HEK293 (cell line): ENCODE measurements at regions not wholly inside any gene's neighbourhood (a gene's known extent, or its start where the extent isn't known, plus 50 kb on each side); places are given as distances from the start of the nearest gene placed in this dataset.

Experiments used
- CTCF ChIA-PET: fragments of 350-600 bp; formaldehyde crosslinking; extraction: SDS; loops from one replicate; lab custom pipeline; 2021; ENCODE audit warnings: antibody characterized with exemption; lab: Yijun Ruan, JAX
- POLR2A ChIA-PET: fragments of 300-600 bp; formaldehyde crosslinking; extraction: SDS; loops from one replicate; lab custom pipeline; 2020; ENCODE audit warnings: antibody characterized with exemption, inconsistent platforms; lab: Yijun Ruan, JAX
- H3K27ac ChIP-seq: fragments of 200-500 bp; sonication (Bioruptor generic); 2 replicates; pipeline ENCODE4 v1.5.1; 2014; ENCODE audit warnings: low read depth, low read length, control low read depth, inconsistent platforms; ENCODE audit errors: extremely low read depth
- H3K36me3 ChIP-seq, 2 experiments: fragments of 200-500 bp in 1 of 2; sonication (Bioruptor generic) in 1 of 2; 1 replicate in 1 of 2; 2 replicates in 1 of 2; pipeline ENCODE4 v1.5.1; 2014 to 2017; ENCODE audit warnings: inconsistent platforms in 2 of 2, low read length in 2 of 2; ENCODE audit not compliant: control insufficient read depth in 2 of 2, insufficient read depth in 1 of 2
- H3K4me1 ChIP-seq: fragments of 200-500 bp; sonication (Bioruptor generic); 2 replicates; pipeline ENCODE4 v1.5.1; 2014; ENCODE audit warnings: mild to moderate bottlenecking, low read length, inconsistent platforms; ENCODE audit not compliant: control insufficient read depth, insufficient read depth
- H3K4me3 ChIP-seq: 2 replicates; pipeline ENCODE4 v1.5.1; 2011; ENCODE audit warnings: low read depth, mild to moderate bottlenecking, control low read depth, low read length, moderate library complexity
- H3K9me3 ChIP-seq: fragments of 200-500 bp; sonication (Bioruptor generic); 2 replicates; pipeline ENCODE4 v1.5.1; 2014; ENCODE audit warnings: low read depth, low read length, inconsistent platforms; ENCODE audit not compliant: control insufficient read depth, insufficient read depth
- GFI1B ChIP-seq: fragments of 450-650 bp; formaldehyde crosslinking; IDR thresholded peaks from 2 replicates; pipeline ENCODE4 v1.5.1; 2016; ENCODE audit warnings: missing biosample characterization, missing genetic modification characterization
- GLI2 ChIP-seq: fragments of 450-650 bp; formaldehyde crosslinking; IDR thresholded peaks from 2 replicates; pipeline ENCODE4; 2017; ENCODE audit warnings: missing biosample characterization, missing genetic modification characterization, low read depth, borderline replicate concordance
- HOXC10 ChIP-seq: sonication (generic); formaldehyde crosslinking; IDR thresholded peaks from 2 replicates; pipeline ENCODE4 v1.8.1; 2023; ENCODE audit warnings: mild to moderate bottlenecking, missing genetic modification reagents
- PRDM6 ChIP-seq: fragments of 450-650 bp; formaldehyde crosslinking; IDR thresholded peaks from 2 replicates; pipeline ENCODE4 v1.5.1; 2017; ENCODE audit warnings: missing biosample characterization, missing genetic modification characterization
- ZBTB11 ChIP-seq: fragments of 450-650 bp; formaldehyde crosslinking; conservative IDR thresholded peaks from 2 replicates; pipeline ENCODE4 v1.5.1; 2016; ENCODE audit warnings: low read depth, missing biosample characterization, missing genetic modification characterization
- ZNF148 ChIP-seq: fragments of 450-650 bp; formaldehyde crosslinking; IDR thresholded peaks from 2 replicates; pipeline ENCODE4 v1.5.0; 2017; ENCODE audit warnings: missing biosample characterization, missing genetic modification characterization, borderline replicate concordance
- ZNF529 ChIP-seq: fragments of 450-650 bp; formaldehyde crosslinking; IDR thresholded peaks from 2 replicates; pipeline ENCODE4 v1.5.1; 2017; ENCODE audit warnings: missing genetic modification characterization, missing biosample characterization; ENCODE audit not compliant: insufficient replicate concordance
- ZSCAN30 ChIP-seq: fragments of 450-650 bp; IDR thresholded peaks from 2 replicates; pipeline ENCODE4 v1.5.1; 2018; ENCODE audit warnings: missing biosample characterization, mild to moderate bottlenecking, missing genetic modification characterization, moderate library complexity
- ZSCAN4 ChIP-seq: fragments of 450-650 bp; formaldehyde crosslinking; IDR thresholded peaks from 2 replicates; pipeline ENCODE4 v1.5.1; 2017; ENCODE audit warnings: missing biosample characterization, missing genetic modification characterization
- TF ChIP-seq, protein P1 (sequence below): fragments of 450-650 bp; formaldehyde crosslinking; IDR thresholded peaks from 2 replicates; pipeline ENCODE4 v1.5.1; 2016; ENCODE audit warnings: missing biosample characterization, missing genetic modification characterization
- TF ChIP-seq, protein P2 (sequence below): fragments of 450-650 bp; formaldehyde crosslinking; IDR thresholded peaks from 2 replicates; pipeline ENCODE4 v1.5.1; 2017; ENCODE audit warnings: missing biosample characterization, missing genetic modification characterization

GRCh38 chr3:80472961-80473360 lies 705.2 kb upstream of the ROBO1 start:
- Histone ChIP-seq H3K4me3 (no peak overlapping the region), H3K27ac (no peak overlapping the region), H3K9me3 (no peaks in the 10 kb centered on the region), H3K36me3 (no peaks in the 10 kb centered on the region), H3K4me1 (no peaks in the 10 kb centered on the region)
- TF ChIP-seq, protein P1, sequence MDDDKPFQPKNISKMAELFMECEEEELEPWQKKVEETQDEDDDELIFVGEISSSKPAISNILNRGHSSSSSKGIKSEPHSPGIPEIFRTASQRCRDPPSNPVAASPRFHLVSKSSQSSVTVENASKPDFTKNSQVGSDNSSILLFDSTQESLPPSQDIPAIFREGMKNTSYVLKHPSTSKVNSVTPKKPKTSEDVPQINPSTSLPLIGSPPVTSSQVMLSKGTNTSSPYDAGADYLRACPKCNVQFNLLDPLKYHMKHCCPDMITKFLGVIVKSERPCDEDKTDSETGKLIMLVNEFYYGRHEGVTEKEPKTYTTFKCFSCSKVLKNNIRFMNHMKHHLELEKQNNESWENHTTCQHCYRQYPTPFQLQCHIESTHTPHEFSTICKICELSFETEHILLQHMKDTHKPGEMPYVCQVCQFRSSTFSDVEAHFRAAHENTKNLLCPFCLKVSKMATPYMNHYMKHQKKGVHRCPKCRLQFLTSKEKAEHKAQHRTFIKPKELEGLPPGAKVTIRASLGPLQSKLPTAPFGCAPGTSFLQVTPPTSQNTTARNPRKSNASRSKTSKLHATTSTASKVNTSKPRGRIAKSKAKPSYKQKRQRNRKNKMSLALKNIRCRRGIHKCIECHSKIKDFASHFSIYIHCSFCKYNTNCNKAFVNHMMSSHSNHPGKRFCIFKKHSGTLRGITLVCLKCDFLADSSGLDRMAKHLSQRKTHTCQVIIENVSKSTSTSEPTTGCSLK (tag by site-specific recombination), result no peak
- no peak for TF ChIP-seq GFI1B
- no peak for TF ChIP-seq ZBTB11 (tag by site-specific recombination)
- TF ChIP-seq HOXC10, result no peak
- TF ChIP-seq, protein P2, sequence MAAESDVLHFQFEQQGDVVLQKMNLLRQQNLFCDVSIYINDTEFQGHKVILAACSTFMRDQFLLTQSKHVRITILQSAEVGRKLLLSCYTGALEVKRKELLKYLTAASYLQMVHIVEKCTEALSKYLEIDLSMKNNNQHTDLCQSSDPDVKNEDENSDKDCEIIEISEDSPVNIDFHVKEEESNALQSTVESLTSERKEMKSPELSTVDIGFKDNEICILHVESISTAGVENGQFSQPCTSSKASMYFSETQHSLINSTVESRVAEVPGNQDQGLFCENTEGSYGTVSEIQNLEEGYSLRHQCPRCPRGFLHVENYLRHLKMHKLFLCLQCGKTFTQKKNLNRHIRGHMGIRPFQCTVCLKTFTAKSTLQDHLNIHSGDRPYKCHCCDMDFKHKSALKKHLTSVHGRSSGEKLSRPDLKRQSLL (tag by site-specific recombination), result no peak
- CTCF ChIA-PET, result interaction anchor here (0.6 to 0.7 kb wide), 2 partner anchors 625 to 1504 kb away, joined by 3 to 4 read pairs; no protein-coding TSS in a partner anchor
- POLR2A ChIA-PET, result no interaction called here

DNA sequence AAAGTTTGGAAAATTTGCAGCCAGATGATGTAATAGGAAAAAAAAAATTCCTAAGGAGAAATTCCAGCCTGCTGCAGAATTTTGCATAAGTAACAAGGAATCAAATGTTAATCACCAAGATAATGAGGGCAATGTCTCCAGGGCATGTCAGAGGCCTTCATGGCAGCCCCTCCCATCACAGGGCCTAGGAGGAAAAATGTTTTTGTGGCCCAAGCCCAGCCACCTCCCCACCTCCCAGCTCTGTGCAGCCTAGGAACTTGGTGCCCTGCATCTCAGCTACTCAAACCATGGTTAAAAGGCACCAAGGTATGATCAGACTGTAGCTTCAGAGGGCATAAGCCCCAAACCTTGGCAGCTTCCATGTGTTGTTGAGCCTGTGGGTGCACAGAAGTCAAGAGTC lies 704.7 kb upstream of the ROBO1 start:
- TF ChIP-seq PRDM6 (tag by site-specific recombination) (no peak), ZNF148 (no peak), ZSCAN30 (tag by site-specific recombination) (no peak), GLI2 (tag by site-specific recombination) (no peak), ZNF529 (tag by site-specific recombination) (no peak), ZSCAN4 (no peak)
- no peaks in the 10 kb centered on the region for H3K4me1 ChIP-seq
- H3K27ac ChIP-seq, result no peak overlapping the region
- ChIA-PET CTCF (interaction anchor here (0.7 kb wide), 1 partner anchor 1504 kb away, joined by 4 read pairs; no protein-coding TSS in a partner anchor), POLR2A (no interaction called here)
- no peaks in the 10 kb centered on the region for H3K36me3 ChIP-seq
- no peak overlapping the region for H3K4me3 ChIP-seq
- H3K9me3 ChIP-seq, result no peaks in the 10 kb centered on the region
